ENCODE measurements at regions not wholly inside any gene's neighbourhood (a gene's known extent, or its start where the extent isn't known, plus 50 kb on each side); places are given as distances from the start of the nearest gene placed in this dataset.

DNA sequence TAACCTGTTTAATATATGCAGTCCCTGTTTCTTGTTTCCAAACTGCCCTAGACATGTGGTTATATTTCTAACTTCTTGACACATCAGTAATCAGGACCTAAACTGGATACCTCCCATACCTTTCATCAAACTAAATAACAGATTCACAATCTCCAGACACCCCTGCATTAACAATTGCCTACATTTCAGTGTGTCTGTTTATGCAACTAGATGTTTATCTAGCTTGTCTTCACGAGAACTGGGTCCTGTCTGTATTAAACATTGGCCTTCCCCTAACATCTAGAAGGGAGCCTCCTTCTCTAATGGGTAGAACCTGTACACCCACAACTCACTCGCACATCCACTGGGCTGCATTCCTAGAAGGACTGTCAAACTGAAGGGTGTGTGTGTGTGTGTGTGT is 683.7 kb upstream of the FZD8 start:
- no peaks in the 10 kb centered on the region for H3K36me3 ChIP-seq (replicated peaks)
- no peaks in the 10 kb centered on the region for H3K27me3 ChIP-seq (ENCODE audit: low read depth)
- H3K9me3 ChIP-seq = no peaks in the 10 kb centered on the region
- in situ Hi-C loops (cut with MboI; ENCODE audit: low sequenced_read_pairs) = no loop called here
- no peak overlapping the region for H3K4me3 ChIP-seq
- H3K4me1 ChIP-seq = no peaks in the 10 kb centered on the region
- DNase-seq (ENCODE audit: low spot score in 2 of 2) = no peak

DNA sequence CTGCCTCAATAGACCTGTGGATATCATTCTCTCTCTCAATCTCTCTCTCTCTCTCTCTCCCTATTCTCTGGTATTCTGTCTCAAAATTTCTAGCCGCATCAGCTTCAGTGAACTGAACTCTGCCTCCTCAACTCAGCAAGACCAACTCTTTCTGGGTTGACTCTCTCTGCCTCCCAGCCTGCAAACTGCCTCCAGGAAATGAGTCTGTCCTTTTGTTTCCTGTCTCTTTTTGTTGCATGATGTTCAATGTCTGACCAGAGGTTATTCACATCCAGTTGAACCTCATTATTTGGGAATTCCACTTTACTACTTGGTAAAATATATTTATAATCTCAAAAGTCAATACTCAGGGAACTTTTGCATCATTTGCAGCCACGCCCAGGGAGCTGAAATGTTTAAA is 682.7 kb upstream of the FZD8 start:
- DNase-seq (ENCODE audit: low spot score in 2 of 2) = no peak
- in situ Hi-C loops (cut with MboI; ENCODE audit: low sequenced_read_pairs) = no loop called here
- H3K4me3 ChIP-seq = no peak overlapping the region
- no peaks in the 10 kb centered on the region for H3K36me3 ChIP-seq (replicated peaks)
- H3K27me3 ChIP-seq (ENCODE audit: low read depth) = no peaks in the 10 kb centered on the region
- H3K9me3 ChIP-seq = no peaks in the 10 kb centered on the region
- no peaks in the 10 kb centered on the region for H3K4me1 ChIP-seq

DNA sequence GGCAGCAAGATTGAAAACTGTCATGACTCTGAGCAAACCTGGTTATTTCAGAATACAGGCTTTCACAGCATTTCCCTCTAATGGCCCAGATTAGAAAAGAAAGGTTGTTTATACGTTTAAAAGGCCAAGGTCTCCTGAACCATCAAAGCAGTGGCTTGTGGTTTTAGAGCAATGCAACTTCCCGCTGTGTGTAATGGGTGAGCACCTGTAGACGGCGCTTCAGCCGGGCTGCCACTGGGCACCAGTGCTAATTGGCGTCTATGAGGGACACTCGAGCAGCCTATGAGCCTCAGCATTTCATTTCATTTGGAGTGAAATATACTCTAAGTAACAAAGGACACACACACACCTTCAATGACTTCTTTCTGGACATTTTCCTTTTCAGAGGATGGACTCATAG is 671.0 kb upstream of the FZD8 start:
- Histone ChIP-seq H3K4me3 (no peak overlapping the region), H3K9me3 (no peaks in the 10 kb centered on the region), H3K27me3 (ENCODE audit: low read depth) (no peaks in the 10 kb centered on the region), H3K36me3 (replicated peaks) (no peaks in the 10 kb centered on the region), H3K4me1 (no peaks in the 10 kb centered on the region)
- in situ Hi-C loops (cut with MboI; ENCODE audit: low sequenced_read_pairs) = no loop called here
- DNase-seq (ENCODE audit: low spot score in 2 of 2) = no peak

DNA sequence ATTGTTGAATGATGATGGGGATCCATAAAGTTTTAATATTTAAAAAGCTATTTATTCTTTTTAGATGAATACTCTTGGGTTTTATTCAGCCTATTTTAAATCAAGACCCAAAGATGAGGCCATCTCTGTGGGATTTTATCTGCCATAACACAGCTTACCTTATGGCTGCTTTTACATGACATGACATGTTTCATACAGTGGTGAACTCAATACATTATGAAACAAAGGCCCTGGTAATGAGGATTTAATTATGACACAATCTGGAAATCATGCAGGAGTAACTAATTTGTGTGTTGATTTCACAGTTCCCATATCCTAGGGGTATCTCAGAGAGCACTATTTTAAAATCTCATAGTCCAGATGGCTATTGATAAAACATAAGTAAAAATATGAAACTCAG is 661.8 kb upstream of the FZD8 start:
- Histone ChIP-seq H3K36me3 (replicated peaks) (no peaks in the 10 kb centered on the region), H3K27me3 (ENCODE audit: low read depth) (no peaks in the 10 kb centered on the region), H3K4me3 (no peak overlapping the region), H3K9me3 (no peaks in the 10 kb centered on the region), H3K4me1 (no peaks in the 10 kb centered on the region)
- no peak for DNase-seq (ENCODE audit: low spot score in 2 of 2)
- in situ Hi-C loops (cut with MboI; ENCODE audit: low sequenced_read_pairs) = no loop called here

DNA sequence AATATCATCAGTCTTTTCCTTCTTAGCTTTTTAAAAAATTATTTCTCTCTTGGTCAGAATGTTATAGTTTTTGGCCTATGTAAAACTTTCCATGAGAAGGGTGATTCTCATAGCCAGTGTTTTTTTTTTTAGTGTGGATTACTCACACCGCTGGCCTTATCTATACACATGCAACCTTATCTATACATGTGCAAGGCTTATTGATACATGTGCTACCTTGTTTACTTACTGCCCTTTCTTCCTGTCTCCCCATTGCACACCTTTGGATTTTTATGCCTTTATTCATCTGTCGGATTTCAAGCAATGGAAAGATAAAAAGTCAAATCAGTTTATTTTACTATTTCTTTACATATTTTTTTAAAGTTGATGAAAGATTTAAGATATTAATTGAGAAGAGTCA is 660.0 kb upstream of the FZD8 start:
- H3K36me3 ChIP-seq (replicated peaks) = no peaks in the 10 kb centered on the region
- H3K4me1 ChIP-seq = no peaks in the 10 kb centered on the region
- no peaks in the 10 kb centered on the region for H3K27me3 ChIP-seq (ENCODE audit: low read depth)
- in situ Hi-C loops (cut with MboI; ENCODE audit: low sequenced_read_pairs) = no loop called here
- H3K4me3 ChIP-seq = no peak overlapping the region
- H3K9me3 ChIP-seq = no peaks in the 10 kb centered on the region
- DNase-seq (ENCODE audit: low spot score in 2 of 2) = no peak

DNA sequence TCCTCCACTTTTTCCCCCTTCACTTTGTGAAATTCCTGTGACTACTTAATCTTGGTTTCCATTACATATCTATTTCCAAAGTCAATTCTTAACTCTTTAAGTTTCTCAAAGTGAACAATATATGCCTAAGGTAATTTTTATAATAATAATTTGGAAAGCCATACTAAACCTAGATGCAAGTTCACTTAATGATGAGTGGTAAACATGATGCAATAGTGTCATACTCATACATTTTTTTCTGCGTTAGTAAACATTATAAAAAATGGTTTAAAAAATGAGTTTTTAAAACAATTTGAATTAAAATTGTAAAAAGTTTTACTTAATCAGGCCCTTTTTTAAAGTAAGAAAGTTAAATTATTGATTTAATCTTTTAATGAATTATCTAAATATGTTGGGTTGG is 659.4 kb upstream of the FZD8 start:
- H3K4me3 ChIP-seq = no peak overlapping the region
- no peaks in the 10 kb centered on the region for H3K4me1 ChIP-seq
- in situ Hi-C loops (cut with MboI; ENCODE audit: low sequenced_read_pairs) = no loop called here
- no peak for DNase-seq (ENCODE audit: low spot score in 2 of 2)
- no peaks in the 10 kb centered on the region for H3K9me3 ChIP-seq
- no peaks in the 10 kb centered on the region for H3K36me3 ChIP-seq (replicated peaks)
- no peaks in the 10 kb centered on the region for H3K27me3 ChIP-seq (ENCODE audit: low read depth)

DNA sequence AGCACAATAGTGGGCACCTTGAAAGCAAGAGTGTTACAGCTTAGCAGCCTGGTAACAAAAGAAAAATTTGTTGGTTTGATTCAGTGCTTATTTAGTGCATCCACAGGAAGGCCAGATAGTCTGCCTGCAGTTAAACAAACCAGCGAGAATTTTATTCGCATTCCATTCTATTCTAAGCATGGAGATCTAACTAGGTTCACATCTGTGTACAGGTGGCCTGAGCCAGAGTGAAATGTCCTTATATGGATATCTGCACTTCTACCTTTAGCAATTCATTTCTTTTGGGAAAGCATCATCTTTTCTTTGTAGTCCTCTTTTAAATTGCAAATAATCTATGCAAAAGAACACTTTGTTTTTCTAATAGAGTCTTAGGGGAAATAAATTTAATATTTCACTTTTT is 659.0 kb upstream of the FZD8 start:
- Histone ChIP-seq H3K27me3 (ENCODE audit: low read depth) (no peaks in the 10 kb centered on the region), H3K4me1 (no peaks in the 10 kb centered on the region), H3K4me3 (no peak overlapping the region), H3K9me3 (no peaks in the 10 kb centered on the region), H3K36me3 (replicated peaks) (no peaks in the 10 kb centered on the region)
- no peak for DNase-seq (ENCODE audit: low spot score in 2 of 2)
- in situ Hi-C loops (cut with MboI; ENCODE audit: low sequenced_read_pairs) = no loop called here

DNA sequence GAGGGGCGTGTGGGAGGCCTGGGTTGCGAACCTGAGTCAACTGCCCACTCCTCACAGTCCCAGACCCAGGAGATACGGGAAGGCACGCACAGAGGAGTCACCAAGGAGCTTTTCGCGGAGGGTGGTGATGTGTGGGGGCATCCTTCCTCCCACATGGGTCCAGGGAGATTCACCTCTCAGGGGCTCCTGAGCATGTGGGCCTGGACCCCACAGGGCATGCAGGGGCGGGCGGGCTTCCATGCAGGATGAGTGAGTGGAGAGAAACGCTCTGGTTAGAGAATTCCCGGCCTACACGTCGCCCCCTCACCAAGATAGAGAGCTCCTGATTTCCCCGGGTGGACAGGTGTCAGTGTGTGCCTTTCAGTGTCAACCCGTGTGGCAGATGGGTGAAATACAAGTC is 641.7 kb upstream of the FZD8 start:
- in situ Hi-C loops (cut with MboI; ENCODE audit: low sequenced_read_pairs) = no loop called here
- no peaks in the 10 kb centered on the region for H3K4me1 ChIP-seq
- no peaks in the 10 kb centered on the region for H3K27me3 ChIP-seq (ENCODE audit: low read depth)
- H3K36me3 ChIP-seq (replicated peaks) = no peaks in the 10 kb centered on the region
- peaks cover 3% of the 10 kb centered on the region; the same call in 1 of the 2 replicates for H3K9me3 ChIP-seq
- no peak for DNase-seq (ENCODE audit: low spot score in 2 of 2)
- no peak overlapping the region for H3K4me3 ChIP-seq

DNA sequence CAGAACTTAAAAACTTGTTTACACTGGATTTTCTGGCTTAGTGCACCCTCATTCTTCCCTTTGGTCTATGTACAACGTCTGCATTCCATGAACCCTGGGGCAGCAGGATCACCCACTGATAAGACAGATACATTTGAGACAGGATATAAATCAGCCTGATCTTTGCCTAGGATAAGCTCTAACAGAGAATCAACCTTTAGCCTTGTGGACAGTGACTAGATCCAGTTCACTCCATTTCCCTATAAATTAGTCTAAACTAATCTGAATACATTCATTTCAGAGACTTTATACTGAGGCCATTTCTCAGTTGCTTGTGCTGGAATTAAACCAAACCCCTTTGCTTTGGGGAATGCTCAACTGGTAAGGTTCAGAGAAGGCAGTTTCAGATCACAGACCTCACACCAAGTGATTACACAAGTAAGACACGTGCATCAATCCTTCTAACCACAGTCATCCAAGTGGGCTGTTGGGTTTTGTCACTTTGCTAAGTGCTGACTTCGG is 639.8 kb upstream of the FZD8 start:
- H3K4me1 ChIP-seq = no peaks in the 10 kb centered on the region
- in situ Hi-C loops (cut with MboI; ENCODE audit: low sequenced_read_pairs) = no loop called here
- H3K4me3 ChIP-seq = no peak overlapping the region
- H3K27me3 ChIP-seq (ENCODE audit: low read depth) = no peaks in the 10 kb centered on the region
- H3K9me3 ChIP-seq = peaks cover 3% of the 10 kb centered on the region; the same call in 1 of the 2 replicates
- no peak for DNase-seq (ENCODE audit: low spot score in 2 of 2)
- H3K36me3 ChIP-seq (replicated peaks) = no peaks in the 10 kb centered on the region

DNA sequence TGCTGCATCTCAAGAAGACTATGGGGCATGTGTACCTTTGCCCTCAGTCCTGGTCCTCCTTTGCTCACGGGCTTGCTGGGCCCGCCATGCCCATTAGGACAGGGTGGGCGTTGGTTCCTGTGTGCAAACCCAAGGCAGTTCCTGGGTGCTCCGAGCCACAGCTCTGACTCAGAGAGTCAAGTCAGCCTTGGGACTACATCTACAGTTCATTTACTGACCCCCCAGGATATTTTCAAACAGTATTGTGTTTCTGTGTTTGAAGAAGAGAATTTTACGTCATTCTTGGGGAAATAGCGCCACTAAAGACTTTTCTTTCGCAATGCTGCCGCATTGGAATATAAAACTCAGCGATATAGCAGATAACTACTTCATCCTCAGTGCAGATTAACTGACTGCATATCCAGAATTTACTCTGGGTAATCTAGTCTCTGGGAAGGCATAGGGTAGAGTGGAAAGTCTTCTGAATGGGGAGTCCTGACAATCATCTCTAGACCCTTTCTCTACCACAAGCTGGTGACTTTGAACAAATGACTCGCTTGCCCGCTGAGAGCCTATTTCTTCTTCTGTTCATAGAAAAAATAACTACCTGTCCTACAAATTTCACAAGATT is 638.9 kb upstream of the FZD8 start:
- DNase-seq (ENCODE audit: low spot score in 2 of 2) = no peak
- in situ Hi-C loops (cut with MboI; ENCODE audit: low sequenced_read_pairs) = no loop called here
- peaks cover 3% of the 10 kb centered on the region; the same call in 1 of the 2 replicates for H3K9me3 ChIP-seq
- no peaks in the 10 kb centered on the region for H3K4me1 ChIP-seq
- no peak overlapping the region for H3K4me3 ChIP-seq
- H3K36me3 ChIP-seq (replicated peaks) = no peaks in the 10 kb centered on the region
- H3K27me3 ChIP-seq (ENCODE audit: low read depth) = no peaks in the 10 kb centered on the region

DNA sequence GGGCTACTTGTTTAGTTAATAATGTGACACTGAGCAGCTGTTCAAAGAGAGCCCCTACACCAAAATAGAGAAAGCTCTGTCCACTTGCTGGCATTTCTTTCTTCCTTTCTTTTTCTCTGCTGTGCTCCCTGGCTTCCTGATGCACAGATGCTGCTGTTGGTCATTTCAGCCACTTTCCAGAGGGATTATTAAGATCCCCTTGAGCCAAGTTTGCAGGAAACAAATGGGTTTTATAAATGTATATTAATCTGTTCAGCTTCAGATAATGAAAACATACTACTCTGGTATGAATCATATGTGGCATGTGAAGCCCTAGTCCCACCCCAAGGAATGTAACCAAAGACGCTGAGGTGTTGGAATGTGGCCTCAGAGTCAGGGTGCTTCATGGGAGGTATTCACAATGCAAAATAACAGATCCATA is 638.2 kb upstream of the FZD8 start:
- in situ Hi-C loops (cut with MboI; ENCODE audit: low sequenced_read_pairs) = no loop called here
- DNase-seq (ENCODE audit: low spot score in 2 of 2) = no peak
- no peaks in the 10 kb centered on the region for H3K4me1 ChIP-seq
- no peaks in the 10 kb centered on the region for H3K9me3 ChIP-seq
- no peak overlapping the region for H3K4me3 ChIP-seq
- no peaks in the 10 kb centered on the region for H3K36me3 ChIP-seq (replicated peaks)
- H3K27me3 ChIP-seq (ENCODE audit: low read depth) = no peaks in the 10 kb centered on the region

DNA sequence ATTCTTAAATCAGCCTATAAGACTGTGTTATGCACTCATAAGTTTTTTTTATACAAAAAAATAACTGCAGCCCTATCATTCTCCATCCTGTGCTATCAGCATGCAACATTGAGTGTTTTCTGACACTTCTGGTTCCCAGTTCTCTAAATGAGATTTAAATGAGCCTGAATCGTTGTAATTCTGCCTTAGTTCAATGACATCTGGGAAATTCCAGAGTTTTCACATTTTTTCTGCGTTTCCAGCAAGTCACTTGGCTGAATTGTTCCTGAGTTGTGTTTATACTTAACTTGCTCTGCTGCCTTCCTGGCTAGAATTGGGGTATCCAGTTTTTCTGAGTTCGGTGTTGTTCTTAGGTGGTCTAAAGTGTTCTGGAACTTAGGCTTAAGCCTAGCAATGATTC is 636.1 kb upstream of the FZD8 start:
- in situ Hi-C loops (cut with MboI; ENCODE audit: low sequenced_read_pairs) = no loop called here
- Histone ChIP-seq H3K27me3 (ENCODE audit: low read depth) (no peaks in the 10 kb centered on the region), H3K4me1 (no peaks in the 10 kb centered on the region), H3K4me3 (no peak overlapping the region), H3K9me3 (no peaks in the 10 kb centered on the region), H3K36me3 (replicated peaks) (no peaks in the 10 kb centered on the region)
- DNase-seq (ENCODE audit: low spot score in 2 of 2) = no peak

DNA sequence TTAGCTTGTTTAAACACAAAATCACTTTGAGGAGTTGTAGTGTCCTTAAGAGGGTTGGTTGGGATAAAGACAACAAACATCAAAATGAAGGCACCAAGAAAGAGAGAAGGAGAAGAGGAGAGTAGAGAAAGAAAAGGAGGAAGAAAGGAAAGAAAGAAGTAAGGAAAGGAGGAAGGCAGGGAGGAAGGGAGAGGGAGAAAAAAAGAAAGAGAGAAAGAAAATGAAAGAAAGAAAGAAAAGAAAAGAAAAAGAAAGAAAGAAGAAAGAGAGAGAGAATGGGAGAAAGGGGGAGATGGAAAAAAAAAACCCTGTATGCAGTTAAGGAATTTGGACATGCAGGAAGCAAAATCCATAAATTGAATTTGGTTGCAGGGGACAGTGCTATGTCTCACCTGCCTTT is 635.4 kb upstream of the FZD8 start:
- no peak overlapping the region for H3K4me3 ChIP-seq
- H3K4me1 ChIP-seq = no peaks in the 10 kb centered on the region
- no peak for DNase-seq (ENCODE audit: low spot score in 2 of 2)
- no peaks in the 10 kb centered on the region for H3K36me3 ChIP-seq (replicated peaks)
- no peaks in the 10 kb centered on the region for H3K27me3 ChIP-seq (ENCODE audit: low read depth)
- H3K9me3 ChIP-seq = no peaks in the 10 kb centered on the region
- in situ Hi-C loops (cut with MboI; ENCODE audit: low sequenced_read_pairs) = no loop called here

DNA sequence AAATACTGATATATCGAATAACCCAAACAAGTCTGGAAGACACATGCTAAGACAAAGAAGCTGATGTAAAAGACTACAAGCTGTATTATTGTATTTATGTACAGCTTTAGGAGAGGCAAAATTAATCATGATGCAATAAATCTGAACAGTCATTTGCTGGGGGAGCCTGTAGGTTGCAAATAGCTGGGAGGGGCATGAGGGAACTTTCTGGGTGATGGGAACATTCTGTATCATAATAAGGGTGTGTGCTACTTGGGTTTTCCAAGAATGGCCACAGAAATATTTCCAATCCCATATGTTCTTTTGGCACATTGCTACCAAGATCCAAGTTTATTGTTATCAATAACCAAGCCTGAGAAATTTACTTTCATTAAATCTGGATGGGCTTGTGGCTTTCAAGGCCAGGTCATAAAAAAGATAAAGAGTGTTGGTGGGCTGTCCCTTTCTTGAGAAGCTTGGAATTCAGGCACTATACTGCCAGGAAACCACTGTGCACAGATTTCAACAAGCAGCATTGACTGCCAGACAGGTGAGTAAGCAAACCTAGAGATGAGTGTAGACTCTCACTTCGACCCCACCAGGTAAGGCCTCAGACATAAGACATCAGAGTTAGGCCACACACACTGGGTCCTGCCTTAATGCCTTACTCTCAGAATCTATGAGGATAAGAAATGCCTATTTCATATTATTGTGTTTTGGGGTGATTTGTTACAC is 629.7 kb upstream of the FZD8 start:
- Histone ChIP-seq H3K36me3 (replicated peaks) (no peaks in the 10 kb centered on the region), H3K27me3 (ENCODE audit: low read depth) (no peaks in the 10 kb centered on the region), H3K4me3 (no peak overlapping the region), H3K4me1 (no peaks in the 10 kb centered on the region), H3K9me3 (no peaks in the 10 kb centered on the region)
- in situ Hi-C loops (cut with MboI; ENCODE audit: low sequenced_read_pairs) = no loop called here
- DNase-seq (ENCODE audit: low spot score in 2 of 2) = no peak

DNA sequence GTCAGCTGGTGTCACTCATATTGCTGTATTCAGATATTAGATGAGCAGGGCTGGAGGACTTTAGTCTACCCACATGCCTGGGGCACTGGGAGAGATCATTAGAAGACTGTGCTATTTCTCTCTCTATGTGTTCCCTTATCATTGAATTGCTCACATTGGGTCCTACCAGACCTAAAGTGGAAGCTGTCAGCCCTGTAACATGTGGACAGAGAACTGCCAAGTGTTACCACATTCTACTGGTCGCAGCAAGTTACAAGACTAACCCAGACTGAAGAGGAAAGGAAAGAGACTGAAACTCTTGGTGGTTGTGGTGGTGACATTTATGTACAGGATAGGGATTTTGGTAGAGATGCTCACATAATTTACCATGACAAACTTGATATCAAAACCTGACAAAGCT is 627.1 kb upstream of the FZD8 start:
- no peak overlapping the region for H3K4me3 ChIP-seq
- no peak for DNase-seq (ENCODE audit: low spot score in 2 of 2)
- no peaks in the 10 kb centered on the region for H3K27me3 ChIP-seq (ENCODE audit: low read depth)
- H3K4me1 ChIP-seq = no peaks in the 10 kb centered on the region
- no peaks in the 10 kb centered on the region for H3K9me3 ChIP-seq
- H3K36me3 ChIP-seq (replicated peaks) = no peaks in the 10 kb centered on the region
- in situ Hi-C loops (cut with MboI; ENCODE audit: low sequenced_read_pairs) = no loop called here

Measured in HAP-1 (cell line).